GM18505 (cell line): ENCODE measurements at regions not wholly inside any gene's neighbourhood (a gene's known extent, or its start where the extent isn't known, plus 50 kb on each side); places are given as distances from the start of the nearest gene placed in this dataset.

ENCODE experiments used
- ATAC-seq: cut with Tn5 transposase; IDR thresholded peaks from one replicate; pipeline ENCODE4 v1.9.1; 2021; ENCODE audit not compliant: unreplicated experiment
- POLR2A ChIP-seq: IDR thresholded peaks from 4 replicates; pipeline ENCODE4 v1.6.1; 2011; ENCODE audit warnings: borderline replicate concordance; ENCODE audit not compliant: insufficient read depth, insufficient read length; ENCODE audit errors: extremely low read depth

DNA sequence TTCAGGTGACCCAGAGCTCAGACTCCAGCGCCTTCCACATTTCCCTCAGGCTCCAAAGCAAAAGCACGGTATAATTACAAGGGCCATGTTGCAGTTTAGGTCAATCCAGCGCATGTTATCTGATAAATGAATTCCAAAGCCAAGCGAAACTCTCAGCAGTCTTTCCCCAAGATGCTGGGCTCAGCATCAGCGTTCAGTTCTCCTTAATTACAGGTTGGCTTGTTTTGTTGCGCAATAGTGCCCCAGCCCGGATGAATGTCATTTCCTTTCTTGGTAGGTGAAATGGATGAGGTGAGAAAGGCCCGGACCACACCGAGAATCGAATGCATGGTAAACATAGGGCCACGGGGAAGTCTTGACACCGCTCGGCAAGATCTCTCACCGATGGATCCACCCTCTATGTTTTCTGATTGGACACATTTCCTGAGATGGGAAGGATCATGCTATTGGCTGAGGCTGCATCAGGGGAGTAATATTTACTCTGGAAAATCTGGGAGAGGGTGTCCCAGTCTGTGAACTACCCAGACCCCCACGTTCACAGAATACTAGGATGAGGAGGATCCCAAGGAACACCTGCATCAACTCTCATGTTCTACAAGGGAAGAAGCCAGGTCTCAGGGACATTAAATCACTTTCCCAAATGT lies 221.2 kb upstream of the ANKRD55 start:
- TF ChIP-seq POLR2A: no peak
- ATAC-seq: no peak

DNA sequence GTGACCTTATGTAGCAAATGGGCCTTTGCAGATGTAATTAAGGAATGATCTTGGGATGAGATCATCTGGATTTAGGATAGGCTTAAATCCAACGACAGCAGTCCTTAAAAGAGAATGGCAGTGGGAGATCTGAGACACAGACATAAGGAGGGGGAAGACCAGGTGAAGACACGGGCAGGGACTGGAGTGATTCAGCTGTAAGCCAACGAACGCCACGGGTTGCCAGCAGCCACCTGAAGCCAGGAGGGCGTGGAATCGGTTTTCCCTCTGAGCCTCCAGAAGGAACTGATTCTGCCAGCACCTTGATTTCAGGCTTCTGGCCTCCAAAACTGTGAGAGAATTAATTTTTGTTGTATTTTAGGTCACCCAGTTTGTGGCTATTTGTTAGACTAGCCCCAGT lies 218.6 kb upstream of the ANKRD55 start:
- TF ChIP-seq POLR2A: no peak
- ATAC-seq: no peak

DNA sequence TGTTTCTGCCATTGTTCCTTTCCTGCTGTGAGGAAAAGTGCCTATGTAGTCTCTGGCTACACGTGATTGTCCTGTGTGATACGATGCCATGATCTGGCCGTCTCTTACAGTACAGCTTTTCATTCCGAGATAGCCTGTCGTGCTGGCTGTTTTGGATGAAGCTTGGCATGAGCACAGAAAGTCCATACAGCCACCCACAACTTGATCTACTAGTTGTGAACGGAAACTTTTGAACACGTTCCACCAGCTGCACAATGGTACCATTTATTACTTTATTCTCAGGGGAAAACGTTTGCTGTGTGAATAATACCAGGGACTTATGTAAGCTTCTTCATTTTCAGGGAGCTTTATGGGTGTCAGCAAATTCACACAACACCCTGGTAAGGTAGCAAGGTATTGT lies 217.6 kb upstream of the ANKRD55 start:
- no peak for TF ChIP-seq POLR2A
- no peak for ATAC-seq

DNA sequence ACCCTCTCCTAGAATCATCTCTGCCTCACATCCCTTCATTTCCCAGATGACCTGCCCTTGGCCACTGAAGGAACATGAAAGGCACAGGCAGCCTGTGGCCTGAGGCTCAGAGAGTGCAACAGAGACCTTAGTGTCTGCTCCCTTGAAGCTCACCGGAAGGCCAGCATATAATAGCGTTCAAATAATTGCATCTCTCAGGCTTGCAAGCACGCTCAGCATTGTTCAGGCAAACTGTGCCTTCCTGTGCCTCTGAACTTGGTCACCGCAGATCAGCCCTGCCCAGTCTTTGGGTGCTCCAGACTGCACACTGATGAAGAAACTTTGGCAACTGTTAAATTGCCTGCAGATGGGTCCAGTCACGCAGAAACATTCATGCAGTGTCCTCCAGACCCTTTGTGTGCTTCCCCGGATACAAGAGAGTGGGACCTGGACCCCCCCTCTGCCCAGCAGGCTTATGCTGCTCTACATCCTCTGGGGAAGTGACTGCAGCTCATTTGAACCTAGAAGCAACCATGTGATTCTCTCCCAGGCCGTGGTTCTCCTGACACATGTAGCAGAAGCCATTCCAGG lies 216.0 kb upstream of the ANKRD55 start:
- no peak for ATAC-seq
- TF ChIP-seq POLR2A: no peak

DNA sequence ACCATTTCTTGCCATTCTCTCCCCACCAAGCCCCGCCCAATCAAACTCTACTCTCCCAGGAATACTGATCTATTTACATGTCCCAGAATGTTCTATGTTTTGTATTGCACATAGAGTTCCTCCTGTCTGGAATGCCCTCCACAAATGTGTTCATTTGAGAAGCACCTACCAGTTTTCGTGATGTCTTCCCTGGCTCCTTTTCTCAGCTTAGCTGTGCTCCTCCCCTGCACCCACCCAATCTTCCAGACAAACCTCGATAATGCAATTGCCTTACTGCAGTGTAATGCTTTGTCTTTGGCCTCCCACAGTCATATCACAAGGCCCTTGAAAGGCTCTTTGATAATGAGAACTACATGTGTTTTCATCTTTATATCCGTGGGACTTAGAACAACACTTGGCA lies 214.5 kb upstream of the ANKRD55 start:
- TF ChIP-seq POLR2A: no peak
- no peak for ATAC-seq

DNA sequence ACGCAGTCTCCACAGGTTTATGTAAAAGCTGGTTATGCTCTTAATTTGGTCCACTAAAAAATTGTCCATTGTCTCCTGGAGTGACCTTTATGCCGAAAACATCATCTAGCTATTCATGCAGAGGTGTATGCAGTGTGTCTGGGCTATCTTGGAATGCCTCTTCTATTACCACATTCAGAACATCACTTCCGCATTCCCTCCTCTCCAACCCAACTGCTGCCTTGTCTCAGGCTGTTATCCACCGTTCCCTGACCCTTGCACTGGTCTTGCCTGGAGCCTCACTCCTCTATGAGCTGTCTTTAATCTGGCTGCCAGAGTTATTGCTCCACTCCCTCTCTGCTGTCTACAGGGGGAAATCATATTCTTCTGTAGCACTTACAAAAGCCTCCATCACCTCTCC lies 214.1 kb upstream of the ANKRD55 start:
- ATAC-seq: no peak
- no peak for TF ChIP-seq POLR2A

DNA sequence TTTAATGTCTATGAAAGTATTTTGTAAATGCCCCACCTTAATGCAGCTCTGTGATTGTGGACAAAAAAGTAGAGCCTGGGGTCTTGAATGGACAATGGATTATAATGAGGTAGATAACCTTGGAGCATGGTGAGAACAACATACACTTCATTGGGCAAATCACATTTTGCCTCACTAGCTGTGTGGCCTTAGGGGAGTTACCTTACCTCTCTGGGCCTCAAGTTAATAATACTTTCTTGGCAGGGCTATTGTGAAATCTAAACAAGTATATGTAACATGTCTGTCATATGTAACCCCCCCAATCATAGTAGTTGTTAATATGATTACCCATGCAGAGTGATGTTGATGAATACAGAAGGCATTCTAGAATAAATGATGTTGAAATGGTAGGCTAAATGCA lies 213.6 kb upstream of the ANKRD55 start:
- ATAC-seq: no peak
- TF ChIP-seq POLR2A: no peak

DNA sequence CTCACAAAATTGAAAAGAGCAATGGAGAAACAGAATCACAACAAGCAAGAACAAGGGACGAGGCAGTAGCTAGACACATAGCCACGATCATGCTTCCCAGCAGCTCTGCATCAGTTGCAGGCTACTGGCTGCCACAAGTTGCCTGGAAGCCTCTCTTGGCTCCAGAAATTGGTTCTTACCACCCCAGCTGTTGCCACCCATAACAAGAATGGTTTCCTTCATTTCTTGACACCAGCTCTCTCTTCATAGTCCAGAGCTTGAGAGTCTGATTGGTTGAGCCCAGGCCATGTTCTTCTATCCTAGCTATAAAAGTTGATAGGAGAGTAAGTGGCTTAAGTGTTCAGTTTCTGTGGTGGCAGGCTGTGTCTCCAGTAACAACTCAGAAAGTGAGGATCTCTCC lies 210.7 kb upstream of the ANKRD55 start:
- no peak for TF ChIP-seq POLR2A
- ATAC-seq: no peak

DNA sequence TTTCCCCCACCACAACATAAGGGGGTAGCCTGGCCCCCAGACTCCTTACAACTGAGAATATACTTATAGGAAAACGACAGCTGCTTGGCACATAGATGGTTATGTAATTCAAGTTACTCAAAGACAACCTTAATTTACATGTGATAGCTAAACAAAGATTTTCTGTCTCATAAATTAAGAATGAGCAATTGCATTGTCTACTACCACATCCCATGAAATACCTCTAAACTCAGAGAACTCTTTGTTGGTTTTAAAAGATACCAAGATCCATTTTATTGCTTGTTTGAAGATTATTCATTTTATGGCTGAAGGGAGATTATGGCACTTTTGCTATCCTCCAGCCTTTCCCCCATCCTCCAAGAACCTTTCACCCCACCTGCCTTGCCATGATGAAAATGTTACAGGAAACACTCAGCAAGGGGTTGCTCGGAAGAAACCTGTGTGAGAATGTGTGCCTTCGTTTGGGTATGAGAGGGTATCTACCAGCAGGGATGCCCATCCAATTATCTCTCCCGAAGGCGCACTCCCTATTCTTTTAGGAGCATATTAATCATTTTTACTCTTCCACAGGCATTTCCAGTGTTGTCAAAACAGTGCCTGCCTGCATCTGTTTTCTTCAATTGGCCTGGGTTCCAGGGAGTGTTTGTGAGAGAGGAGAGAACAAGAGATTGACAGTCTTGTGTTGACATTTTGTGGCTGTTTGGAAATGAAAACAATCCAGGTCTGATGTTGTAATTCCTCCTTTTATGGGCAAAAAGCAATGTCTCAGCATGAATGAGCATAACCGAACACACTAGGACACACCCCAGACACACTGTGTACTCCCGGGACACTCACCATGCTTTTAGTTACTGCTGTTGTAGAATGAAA lies 208.0 kb upstream of the ANKRD55 start:
- no peak for TF ChIP-seq POLR2A
- ATAC-seq: no peak

DNA sequence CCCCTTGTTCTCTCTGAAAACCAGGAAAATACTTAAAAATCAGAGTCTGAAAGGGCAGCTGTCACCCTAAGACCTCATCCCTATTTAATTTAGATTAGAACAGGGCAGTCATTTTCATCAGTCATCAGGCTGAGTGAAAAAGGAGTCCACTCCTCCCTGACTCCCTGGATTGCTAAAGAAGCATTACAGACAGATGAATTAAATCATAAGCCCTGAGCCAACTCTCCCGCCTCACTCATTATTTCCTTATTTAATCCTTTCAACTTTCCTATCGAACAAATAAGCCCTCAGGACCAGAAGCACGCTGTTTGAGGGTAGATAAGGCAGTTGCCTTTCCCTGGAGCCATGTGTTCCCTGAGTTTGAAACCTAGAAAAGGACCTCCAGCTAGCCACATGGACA lies 201.9 kb upstream of the ANKRD55 start:
- no peak for ATAC-seq
- TF ChIP-seq POLR2A: no peak

DNA sequence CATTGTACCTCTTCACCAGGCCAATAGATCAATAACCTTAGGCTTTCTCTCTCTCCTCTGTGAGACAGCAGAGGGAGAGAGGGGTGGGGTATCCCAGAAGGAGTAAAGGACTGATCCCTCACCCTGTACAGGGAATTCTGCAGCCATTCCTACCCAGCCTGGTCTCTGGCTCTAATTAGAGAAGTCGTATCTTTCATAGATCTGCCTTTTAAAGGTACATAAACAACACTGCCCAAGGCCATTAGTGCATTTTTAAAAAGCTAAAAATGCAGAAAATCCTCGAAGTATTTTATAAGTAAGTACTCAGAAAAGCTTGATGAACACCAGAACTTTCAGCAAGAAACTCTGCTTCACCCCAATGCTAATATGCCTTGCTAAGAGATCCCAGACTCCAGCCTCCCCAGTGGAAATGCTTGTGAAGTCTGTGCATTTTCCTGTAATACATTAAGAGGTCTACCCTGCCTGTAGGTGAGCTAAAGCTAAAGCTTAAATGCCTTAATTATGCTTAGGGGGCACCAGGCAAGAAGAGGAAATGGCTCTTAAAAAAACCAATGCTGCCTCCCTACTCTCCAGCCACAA lies 200.0 kb upstream of the ANKRD55 start:
- TF ChIP-seq POLR2A: no peak

DNA sequence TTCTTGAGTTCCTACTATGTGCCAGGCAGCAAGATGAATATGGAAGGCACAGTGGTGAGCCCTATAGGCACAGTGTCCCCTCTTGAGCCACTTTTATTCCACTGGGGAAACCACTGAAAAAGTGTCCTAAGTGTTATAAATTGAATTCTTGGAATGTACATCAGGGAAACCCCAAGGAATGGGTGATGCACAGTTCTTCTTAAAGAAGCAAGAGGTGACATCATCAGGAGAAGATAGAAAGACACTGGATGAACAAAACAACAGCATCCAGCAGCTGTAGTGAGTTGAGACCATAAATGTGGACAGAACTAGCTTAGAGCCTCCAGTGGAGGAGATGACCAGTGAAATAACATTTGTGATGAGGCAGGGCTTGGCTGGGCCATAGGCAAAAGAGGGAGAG lies 199.2 kb upstream of the ANKRD55 start:
- TF ChIP-seq POLR2A: no peak
- ATAC-seq: no peak

More for the DNA sequence above, 200.0 kb upstream of the ANKRD55 start:
- no peak for ATAC-seq

DNA sequence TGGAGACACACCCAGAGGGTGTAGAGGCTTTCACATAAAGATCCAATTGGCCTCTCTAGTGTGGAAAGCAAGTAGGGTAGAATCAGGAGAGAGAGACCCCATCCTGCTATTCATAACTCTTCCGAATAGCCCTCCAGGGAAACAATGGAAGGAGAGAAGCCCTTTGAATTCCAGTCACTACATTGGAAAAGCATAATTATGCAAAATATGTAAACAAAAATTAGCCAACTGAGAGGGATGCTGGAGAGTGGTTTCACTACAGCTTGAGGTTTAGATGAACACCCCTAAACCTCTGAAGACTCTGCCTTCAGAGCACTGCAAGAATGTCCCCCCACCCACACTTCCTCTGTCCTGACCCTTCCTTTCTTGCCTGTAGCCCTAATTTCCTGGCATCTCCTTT lies 197.3 kb upstream of the ANKRD55 start:
- no peak for TF ChIP-seq POLR2A
- no peak for ATAC-seq
